NB4 (cell line): ENCODE measurements at regions not wholly inside any gene's neighbourhood (a gene's known extent, or its start where the extent isn't known, plus 50 kb on each side); places are given as distances from the start of the nearest gene placed in this dataset.

Source experiments
- MAX ChIP-seq: IDR thresholded peaks from 2 replicates; pipeline ENCODE4 v1.6.1; 2011; ENCODE audit warnings: low read depth, low read length
- TF ChIP-seq, protein P1 (sequence below): IDR thresholded peaks from one replicate; pipeline ENCODE4 v1.5.1; 2012; ENCODE audit warnings: low read depth, low read length

- TF ChIP-seq, protein P1, sequence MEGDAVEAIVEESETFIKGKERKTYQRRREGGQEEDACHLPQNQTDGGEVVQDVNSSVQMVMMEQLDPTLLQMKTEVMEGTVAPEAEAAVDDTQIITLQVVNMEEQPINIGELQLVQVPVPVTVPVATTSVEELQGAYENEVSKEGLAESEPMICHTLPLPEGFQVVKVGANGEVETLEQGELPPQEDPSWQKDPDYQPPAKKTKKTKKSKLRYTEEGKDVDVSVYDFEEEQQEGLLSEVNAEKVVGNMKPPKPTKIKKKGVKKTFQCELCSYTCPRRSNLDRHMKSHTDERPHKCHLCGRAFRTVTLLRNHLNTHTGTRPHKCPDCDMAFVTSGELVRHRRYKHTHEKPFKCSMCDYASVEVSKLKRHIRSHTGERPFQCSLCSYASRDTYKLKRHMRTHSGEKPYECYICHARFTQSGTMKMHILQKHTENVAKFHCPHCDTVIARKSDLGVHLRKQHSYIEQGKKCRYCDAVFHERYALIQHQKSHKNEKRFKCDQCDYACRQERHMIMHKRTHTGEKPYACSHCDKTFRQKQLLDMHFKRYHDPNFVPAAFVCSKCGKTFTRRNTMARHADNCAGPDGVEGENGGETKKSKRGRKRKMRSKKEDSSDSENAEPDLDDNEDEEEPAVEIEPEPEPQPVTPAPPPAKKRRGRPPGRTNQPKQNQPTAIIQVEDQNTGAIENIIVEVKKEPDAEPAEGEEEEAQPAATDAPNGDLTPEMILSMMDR = peak; percentile 42
- no peak for TF ChIP-seq MAX
Observed at GRCh38 chrX:51420610-51421009, 75.8 kb downstream of the NUDT11 start.
